IMR-90 (cell line): ENCODE measurements at regions not wholly inside any gene's neighbourhood (a gene's known extent, or its start where the extent isn't known, plus 50 kb on each side); places are given as distances from the start of the nearest gene placed in this dataset.

Source experiments
- ATAC-seq: fragments of 200-7000 bp; cut with Tn5 transposase; 2 replicates; pipeline ENCODE4 v1.9.1; 2020; ENCODE audit warnings: low read depth, mild to moderate bottlenecking, moderate library complexity
- BruUV-seq: library from RNA; stranded (reverse); fragments of 400-500 nt; replicated peaks from 2 replicates; lab custom pipeline; 2021; lab: Mats Ljungman, UMichigan
- CTCF ChIA-PET: fragments of 300-600 bp; formaldehyde crosslinking; extraction: SDS; loops from one replicate; lab custom pipeline; 2021; ENCODE audit warnings: antibody characterized with exemption; lab: Yijun Ruan, JAX
- POLR2A ChIA-PET: fragments of 300-600 bp; sonication (Branson Sonifier 250); formaldehyde crosslinking; loops from one replicate; lab custom pipeline; 2022; ENCODE audit warnings: antibody characterized with exemption; ENCODE audit not compliant: unreplicated experiment; lab: Charles Lee
- DNase-seq: peaks from one replicate; pipeline ENCODE4 v3.0.0; 2013
- H2AFZ ChIP-seq: replicated peaks from 2 replicates; pipeline ENCODE3; 2013; ENCODE audit warnings: low read length, mild to moderate bottlenecking; ENCODE audit not compliant: poor library complexity
- H2AK5ac ChIP-seq: 2 replicates; pipeline ENCODE4 v1.6.1; 2013; ENCODE audit warnings: low read depth, low read length, inconsistent platforms
- H2AK9ac ChIP-seq: replicated peaks from 2 replicates; pipeline ENCODE3; 2013; ENCODE audit warnings: mild to moderate bottlenecking, low read depth, low read length, moderate library complexity; ENCODE audit not compliant: poor library complexity
- H2BK120ac ChIP-seq: 2 replicates; pipeline ENCODE4 v1.6.1; 2013; ENCODE audit warnings: low read depth, low read length, inconsistent platforms
- H2BK15ac ChIP-seq: 3 replicates; pipeline ENCODE4 v1.6.1; 2013; ENCODE audit warnings: low read depth, low read length, inconsistent platforms
- H2BK20ac ChIP-seq: 2 replicates; pipeline ENCODE4 v1.6.1; 2013; ENCODE audit warnings: low read depth, mild to moderate bottlenecking, inconsistent platforms, low read length, moderate library complexity
- H2BK5ac ChIP-seq: 2 replicates; pipeline ENCODE4 v1.6.1; 2013; ENCODE audit warnings: mild to moderate bottlenecking, low read depth, low read length, inconsistent platforms; ENCODE audit not compliant: poor library complexity, severe bottlenecking
- H3K14ac ChIP-seq: replicated peaks from 2 replicates; pipeline ENCODE4 v1.6.1; 2013; ENCODE audit warnings: low read depth, low read length, inconsistent platforms
- H3K18ac ChIP-seq: 2 replicates; pipeline ENCODE4 v1.6.1; 2013; ENCODE audit warnings: low read depth, low read length, control low read depth
- H3K23ac ChIP-seq: 2 replicates; pipeline ENCODE4 v1.6.1; 2013; ENCODE audit warnings: low read depth, low read length, inconsistent platforms
- H3K27ac ChIP-seq: 2 replicates; pipeline ENCODE4 v1.5.1; 2013; ENCODE audit warnings: mild to moderate bottlenecking, control low read depth, low read length; ENCODE audit not compliant: insufficient read depth
- H3K27me3 ChIP-seq: 2 replicates; pipeline ENCODE4 v1.6.1; 2013; ENCODE audit warnings: low read length; ENCODE audit not compliant: control insufficient read depth, insufficient read depth
- H3K36me3 ChIP-seq: 2 replicates; pipeline ENCODE4 v1.6.1; 2013; ENCODE audit warnings: low read length, mixed read lengths; ENCODE audit not compliant: control insufficient read depth, insufficient read depth
- H3K4ac ChIP-seq: 2 replicates; pipeline ENCODE4 v1.6.1; 2013; ENCODE audit warnings: low read depth, low read length, inconsistent platforms
- H3K4me1 ChIP-seq: 2 replicates; pipeline ENCODE4 v1.6.1; 2013; ENCODE audit warnings: low read length, mixed read lengths; ENCODE audit not compliant: control insufficient read depth, insufficient read depth
- H3K4me2 ChIP-seq: 2 replicates; pipeline ENCODE4 v1.6.1; 2013; ENCODE audit warnings: low read depth, mild to moderate bottlenecking, control low read depth, low read length, moderate library complexity
- H3K4me3 ChIP-seq: 2 replicates; pipeline ENCODE4 v1.5.1; 2013; ENCODE audit warnings: low read depth, mild to moderate bottlenecking, control low read depth, low read length, moderate library complexity; ENCODE audit not compliant: insufficient read depth
- H3K56ac ChIP-seq: 2 replicates; pipeline ENCODE4 v1.6.1; 2013; ENCODE audit warnings: low read length, inconsistent platforms; ENCODE audit not compliant: insufficient read depth; ENCODE audit errors: extremely low read depth
- H3K79me1 ChIP-seq, 2 experiments: 2 replicates each; pipeline ENCODE4 v1.6.1; 2013; ENCODE audit warnings: low read length in 2 of 2, inconsistent platforms in 1 of 2, low read depth in 1 of 2
- H3K9ac ChIP-seq: 2 replicates; pipeline ENCODE4 v1.6.1; 2013; ENCODE audit warnings: low read depth, low read length, control low read depth
- H3K9me1 ChIP-seq: 2 replicates; pipeline ENCODE4 v1.6.1; 2013; ENCODE audit warnings: low read length, inconsistent platforms; ENCODE audit not compliant: insufficient read depth
- H3K9me3 ChIP-seq: 2 replicates; pipeline ENCODE4 v1.6.1; 2013; ENCODE audit warnings: low read length; ENCODE audit not compliant: control insufficient read depth, insufficient read depth
- H4K20me1 ChIP-seq: 2 replicates; pipeline ENCODE4 v1.6.1; 2013; ENCODE audit warnings: low read length, inconsistent platforms; ENCODE audit not compliant: insufficient read depth
- H4K5ac ChIP-seq: 2 replicates; pipeline ENCODE4 v1.6.1; 2013; ENCODE audit warnings: mild to moderate bottlenecking, low read depth, low read length, control low read depth
- H4K8ac ChIP-seq, 2 experiments: 2 replicates each; pipeline ENCODE4 v1.6.1; 2013; ENCODE audit warnings: low read depth in 2 of 2, low read length in 2 of 2, control low read depth in 1 of 2, inconsistent platforms in 1 of 2
- H4K91ac ChIP-seq: 2 replicates; pipeline ENCODE4 v1.6.1; 2013; ENCODE audit warnings: low read depth, low read length, inconsistent platforms; ENCODE audit not compliant: insufficient read depth
- BHLHE40 ChIP-seq: fragments of 150-350 bp; IDR thresholded peaks from 2 replicates; pipeline ENCODE4 v1.6.1; 2016; ENCODE audit warnings: mild to moderate bottlenecking, low read depth, low read length
- CEBPB ChIP-seq: IDR thresholded peaks from 2 replicates; pipeline ENCODE4 v1.6.1; 2012; ENCODE audit warnings: low read depth, low read length, improper control_type of control experiment
- CHD1 ChIP-seq: IDR thresholded peaks from 2 replicates; pipeline ENCODE4 v1.6.1; 2012; ENCODE audit warnings: low read depth, low read length, improper control_type of control experiment
- CTCF ChIP-seq: conservative IDR thresholded peaks from 2 replicates; pipeline ENCODE4 v1.5.1; 2012; ENCODE audit warnings: mild to moderate bottlenecking, low read depth, low read length, improper control_type of control experiment
- ELK1 ChIP-seq: fragments of 150-350 bp; IDR thresholded peaks from 2 replicates; pipeline ENCODE4 v1.6.1; 2016; ENCODE audit warnings: low read depth, mild to moderate bottlenecking, low read length, moderate library complexity, borderline replicate concordance
- FOS ChIP-seq: fragments of 150-350 bp; IDR thresholded peaks from 2 replicates; pipeline ENCODE4 v1.6.1; 2016; ENCODE audit warnings: low read depth, low read length
- MAZ ChIP-seq: IDR thresholded peaks from 2 replicates; pipeline ENCODE4 v1.6.1; 2012; ENCODE audit warnings: low read depth, mild to moderate bottlenecking, low read length, improper control_type of control experiment, moderate library complexity, borderline replicate concordance
- MXI1 ChIP-seq: IDR thresholded peaks from 2 replicates; pipeline ENCODE4 v1.6.1; 2012; ENCODE audit warnings: low read depth, mild to moderate bottlenecking, low read length, moderate library complexity, borderline replicate concordance
- NFE2L2 ChIP-seq: fragments of 150-350 bp; IDR thresholded peaks from 2 replicates; pipeline ENCODE4 v1.6.1; 2016; ENCODE audit warnings: low read depth, mild to moderate bottlenecking, low read length
- POLR2A ChIP-seq: IDR thresholded peaks from 2 replicates; pipeline ENCODE4 v1.6.1; 2012; ENCODE audit warnings: mild to moderate bottlenecking, low read depth, low read length
- RAD21 ChIP-seq: IDR thresholded peaks from 2 replicates; pipeline ENCODE4 v1.6.1; 2012; ENCODE audit warnings: low read length, improper control_type of control experiment
- RCOR1 ChIP-seq: IDR thresholded peaks from 2 replicates; pipeline ENCODE4 v1.6.1; 2012; ENCODE audit warnings: mild to moderate bottlenecking, low read length, improper control_type of control experiment; ENCODE audit not compliant: insufficient replicate concordance
- RFX5 ChIP-seq: IDR thresholded peaks from 2 replicates; pipeline ENCODE4 v1.8.0; 2012; ENCODE audit warnings: low read depth, mild to moderate bottlenecking, low read length, moderate library complexity
- SMC3 ChIP-seq: fragments of 150-350 bp; IDR thresholded peaks from 2 replicates; pipeline ENCODE4 v1.6.1; 2016; ENCODE audit warnings: low read depth, mild to moderate bottlenecking, antibody characterized with exemption, low read length, moderate library complexity
- USF2 ChIP-seq: fragments of 150-350 bp; IDR thresholded peaks from 2 replicates; pipeline ENCODE4 v1.6.1; 2017; ENCODE audit warnings: mild to moderate bottlenecking, antibody characterized with exemption, low read length, low read depth
- WGBS, 2 experiments: methylation state at CpG; one replicate each; pipeline versions ENCODE4 v1.1.5 to v1.1.7; 2013; ENCODE audit warnings: missing lambda C conversion rate in 2 of 2; ENCODE audit not compliant: insufficient read length in 1 of 2; ENCODE audit errors: extremely low coverage in 2 of 2; 5-methylcytosine and 5-hydroxymethylcytosine counted together
- dilution Hi-C: fragments of 300-500 bp; cut with HindIII; formaldehyde crosslinking; loops from one replicate; pipeline ENCODE4 v1.14.3; 2018; ENCODE audit warnings: low sequenced_read_pairs; ENCODE audit not compliant: unreplicated experiment
- in situ Hi-C: fragments of 300-500 bp; cut with MboI; formaldehyde crosslinking; loops from 3 replicates; pipeline ENCODE4 v1.14.3; 2019; ENCODE audit warnings: low sequenced_read_pairs, inconsistent platforms, mixed read lengths
- intact Hi-C: fragments of 100-400 bp; cut with micrococcal nuclease; formaldehyde crosslinking; loops from 2 replicates; pipeline ENCODE4 v1.10.0; 2022

- Histone ChIP-seq H3K4me2 (no peak overlapping the region), H3K9ac (peak overlapping the region; percentile 10; the same call in 1 of the 2 replicates), H3K79me1 (no peaks in the 10 kb centered on the region), H3K9me1 (no peaks in the 10 kb centered on the region), H3K4me1 (peaks cover 12% of the 10 kb centered on the region), H3K56ac (no peak overlapping the region), H2BK15ac (peak overlapping the region; percentile 98; the same call in 2 of the 3 replicates), H3K18ac (peak overlapping the region; percentile 97), H4K8ac (peak overlapping the region; percentile 19 to 79; a peak in 3 of 4 replicates), H3K27ac (peak overlapping the region; percentile 61; the same call in 1 of the 2 replicates), H4K91ac (peak overlapping the region; percentile 80), H2AK9ac (no peak overlapping the region), H3K9me3 (no peaks in the 10 kb centered on the region), H2BK120ac (peak overlapping the region; percentile 92), H3K27me3 (no peaks in the 10 kb centered on the region), H3K23ac (peak overlapping the region; percentile 92), H2AFZ (peak overlapping the region; percentile 40), H4K20me1 (no peaks in the 10 kb centered on the region), H3K4ac (peak overlapping the region; percentile 24), H4K5ac (peak overlapping the region; percentile 92), H2BK5ac (peak overlapping the region; percentile 65), H2AK5ac (peak overlapping the region; percentile 58; the same call in 1 of the 2 replicates), H3K36me3 (no peaks in the 10 kb centered on the region), H3K4me3 (no peak overlapping the region), H3K14ac (peak overlapping the region; percentile 87; the same call in 1 of the 2 replicates), H2BK20ac (peak overlapping the region; percentile 96)
- DNase-seq: no peak
- in situ Hi-C loops (no loop called here), dilution Hi-C loops (no loop called here), intact Hi-C loops (no loop called here)
- ChIA-PET CTCF (no interaction called here), POLR2A (no interaction called here)
- no CpG with 5 or more reads among the region's 5 CpGs for WGBS, 2 experiments
- BruUV-seq: no TSS peak
- no peak for ATAC-seq
- TF ChIP-seq FOS: no peak
- no peak for TF ChIP-seq RAD21
- TF ChIP-seq RFX5: no peak
- TF ChIP-seq USF2: no peak
- TF ChIP-seq CEBPB: no peak
- TF ChIP-seq SMC3: no peak
- TF ChIP-seq CTCF: no peak
- TF ChIP-seq MAZ: no peak
- no peak for TF ChIP-seq RCOR1
- no peak for TF ChIP-seq ELK1
- TF ChIP-seq NFE2L2: no peak
- no peak for TF ChIP-seq POLR2A
- no peak for TF ChIP-seq CHD1
- no peak for TF ChIP-seq BHLHE40
- no peak for TF ChIP-seq MXI1
These were observed 90.9 kb upstream of the DCN start for GRCh38 chr12:91273560-91273959.
